Astrocyte (in vitro differentiated cells and primary cell): ENCODE measurements at regions not wholly inside any gene's neighbourhood (a gene's known extent, or its start where the extent isn't known, plus 50 kb on each side); places are given as distances from the start of the nearest gene placed in this dataset.

Experiments
- DNase-seq: peaks from one replicate; pipeline ENCODE4 v3.0.0-alpha.2; 2010; ENCODE audit warnings: low read depth
- FAIRE-seq: peaks from 2 replicates; lab custom pipeline; 2011; peaks lifted over from hg19 to GRCh38; lab: Jason Lieb, UNC
- H2AFZ ChIP-seq: 2 replicates; pipeline ENCODE4 v1.6.0; 2012; ENCODE audit warnings: low read depth, low read length, inconsistent platforms
- H3K27ac ChIP-seq: 2 replicates; pipeline ENCODE4 v1.5.1; 2011; ENCODE audit warnings: low read depth, low read length, inconsistent platforms
- H3K27me3 ChIP-seq: 2 replicates; pipeline ENCODE4 v1.6.0; 2011; ENCODE audit warnings: low read length, inconsistent platforms; ENCODE audit not compliant: insufficient read depth
- H3K36me3 ChIP-seq: 2 replicates; pipeline ENCODE4 v1.5.1; 2011; ENCODE audit warnings: low read length, inconsistent platforms; ENCODE audit not compliant: insufficient read depth
- H3K4me1 ChIP-seq: 2 replicates; pipeline ENCODE4 v1.5.1; 2011; ENCODE audit warnings: low read length, inconsistent platforms; ENCODE audit not compliant: insufficient read depth
- H3K4me2 ChIP-seq: 2 replicates; pipeline ENCODE4 v1.6.0; 2012; ENCODE audit warnings: low read length, inconsistent platforms
- H3K4me3 ChIP-seq: 2 replicates; pipeline ENCODE4 v1.5.1; 2011; ENCODE audit warnings: low read depth, mild to moderate bottlenecking, low read length, inconsistent platforms; ENCODE audit not compliant: insufficient read depth
- H3K79me2 ChIP-seq: 2 replicates; pipeline ENCODE4 v1.6.0; 2012; ENCODE audit warnings: mild to moderate bottlenecking, low read length, inconsistent platforms; ENCODE audit not compliant: insufficient read depth
- H3K9ac ChIP-seq: 2 replicates; pipeline ENCODE4 v1.6.0; 2012; ENCODE audit warnings: mild to moderate bottlenecking, low read length, inconsistent platforms
- H3K9me3 ChIP-seq: 2 replicates; pipeline ENCODE4 v1.5.1; 2012; ENCODE audit warnings: low read depth, mild to moderate bottlenecking, low read length, inconsistent platforms; ENCODE audit not compliant: insufficient read depth
- H4K20me1 ChIP-seq: 2 replicates; pipeline ENCODE4 v1.6.0; 2012; ENCODE audit warnings: low read length, inconsistent platforms; ENCODE audit not compliant: insufficient read depth
- H3K27ac Mint-ChIP-seq: one replicate; pipeline ENCODE4 v1.8.0; 2021; ENCODE audit warnings: mild to moderate bottlenecking, mixed read lengths; ENCODE audit not compliant: unreplicated experiment
- H3K27me3 Mint-ChIP-seq: one replicate; pipeline ENCODE4 v1.8.0; 2021; ENCODE audit warnings: low read depth, mixed read lengths; ENCODE audit not compliant: unreplicated experiment
- H3K36me3 Mint-ChIP-seq: one replicate; pipeline ENCODE4 v1.8.0; 2021; ENCODE audit warnings: low read depth, mixed read lengths; ENCODE audit not compliant: unreplicated experiment
- H3K4me1 Mint-ChIP-seq: one replicate; pipeline ENCODE4 v1.8.0; 2021; ENCODE audit warnings: low read depth, mixed read lengths; ENCODE audit not compliant: unreplicated experiment
- H3K4me3 Mint-ChIP-seq: one replicate; pipeline ENCODE4 v1.8.0; 2021; ENCODE audit warnings: mild to moderate bottlenecking, moderate library complexity, mixed read lengths; ENCODE audit not compliant: unreplicated experiment
- H3K9me3 Mint-ChIP-seq: one replicate; pipeline ENCODE4 v1.8.0; 2021; ENCODE audit warnings: mild to moderate bottlenecking, mixed read lengths; ENCODE audit not compliant: unreplicated experiment
- EZH2 ChIP-seq: IDR thresholded peaks from 2 replicates; pipeline ENCODE4 v1.6.1; 2012; ENCODE audit warnings: mild to moderate bottlenecking, low read length, inconsistent platforms; ENCODE audit not compliant: insufficient read depth
- TF ChIP-seq, protein P1 (sequence below): IDR thresholded peaks from 2 replicates; pipeline ENCODE4 v1.5.1; 2011; ENCODE audit warnings: low read depth, mild to moderate bottlenecking, inconsistent platforms, low read length, moderate library complexity; ENCODE audit not compliant: insufficient read depth

DNA sequence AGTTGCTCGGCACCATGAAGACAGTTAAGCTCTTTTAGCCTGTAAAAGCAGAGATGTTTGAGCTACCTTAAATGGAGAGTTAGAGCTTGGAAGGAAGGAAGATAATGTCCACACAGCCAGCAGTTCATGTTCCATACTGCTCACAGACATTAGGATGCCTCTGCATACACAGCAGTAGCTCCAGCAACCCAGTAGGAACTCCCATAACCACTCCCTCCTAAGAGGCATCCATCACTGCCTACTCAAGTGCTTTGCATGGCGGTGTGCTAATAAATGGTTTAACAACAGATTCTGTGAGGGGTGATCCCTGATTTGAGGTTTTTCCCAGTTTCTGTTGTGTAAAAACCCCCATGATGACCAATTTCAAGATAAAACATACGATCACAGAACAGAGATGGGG, 286.4 kb downstream of the HACE1 start:
- Mint-ChIP-seq H3K36me3 (no peaks in the 10 kb centered on the region), H3K9me3 (no peaks in the 10 kb centered on the region), H3K27me3 (no peaks in the 10 kb centered on the region), H3K4me3 (no peak overlapping the region), H3K27ac (no peak overlapping the region), H3K4me1 (no peaks in the 10 kb centered on the region)
- Histone ChIP-seq H3K36me3 (no peaks in the 10 kb centered on the region), H3K4me2 (no peak overlapping the region), H3K27me3 (no peaks in the 10 kb centered on the region), H3K9me3 (no peaks in the 10 kb centered on the region), H2AFZ (no peak overlapping the region), H4K20me1 (no peaks in the 10 kb centered on the region), H3K9ac (no peak overlapping the region), H3K79me2 (no peaks in the 10 kb centered on the region), H3K4me1 (no peaks in the 10 kb centered on the region), H3K4me3 (no peak overlapping the region), H3K27ac (no peak overlapping the region)
- TF ChIP-seq, protein P1, sequence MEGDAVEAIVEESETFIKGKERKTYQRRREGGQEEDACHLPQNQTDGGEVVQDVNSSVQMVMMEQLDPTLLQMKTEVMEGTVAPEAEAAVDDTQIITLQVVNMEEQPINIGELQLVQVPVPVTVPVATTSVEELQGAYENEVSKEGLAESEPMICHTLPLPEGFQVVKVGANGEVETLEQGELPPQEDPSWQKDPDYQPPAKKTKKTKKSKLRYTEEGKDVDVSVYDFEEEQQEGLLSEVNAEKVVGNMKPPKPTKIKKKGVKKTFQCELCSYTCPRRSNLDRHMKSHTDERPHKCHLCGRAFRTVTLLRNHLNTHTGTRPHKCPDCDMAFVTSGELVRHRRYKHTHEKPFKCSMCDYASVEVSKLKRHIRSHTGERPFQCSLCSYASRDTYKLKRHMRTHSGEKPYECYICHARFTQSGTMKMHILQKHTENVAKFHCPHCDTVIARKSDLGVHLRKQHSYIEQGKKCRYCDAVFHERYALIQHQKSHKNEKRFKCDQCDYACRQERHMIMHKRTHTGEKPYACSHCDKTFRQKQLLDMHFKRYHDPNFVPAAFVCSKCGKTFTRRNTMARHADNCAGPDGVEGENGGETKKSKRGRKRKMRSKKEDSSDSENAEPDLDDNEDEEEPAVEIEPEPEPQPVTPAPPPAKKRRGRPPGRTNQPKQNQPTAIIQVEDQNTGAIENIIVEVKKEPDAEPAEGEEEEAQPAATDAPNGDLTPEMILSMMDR = no peak
- TF ChIP-seq EZH2 = no peak
- no peak for FAIRE-seq
- no peak for DNase-seq

DNA sequence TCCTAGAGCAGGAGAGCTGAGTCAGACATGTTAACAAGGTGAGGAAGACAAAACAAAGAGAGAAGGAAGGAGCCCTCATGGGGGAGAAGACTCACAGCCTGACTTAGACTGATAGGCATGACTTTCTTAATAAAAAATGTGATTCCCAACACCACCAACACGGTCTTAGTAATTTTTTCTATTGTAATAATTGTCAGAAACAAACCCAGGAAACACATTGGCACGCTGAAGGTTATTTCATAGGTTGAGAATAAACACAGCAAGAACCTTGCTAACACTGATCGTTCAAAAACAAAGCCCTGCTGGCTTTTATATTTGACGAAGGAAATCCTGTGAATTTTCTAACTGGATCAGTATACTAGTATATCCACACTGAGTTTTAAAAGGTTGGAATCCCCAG, 286.8 kb downstream of the HACE1 start:
- H3K4me3 Mint-ChIP-seq = no peak overlapping the region
- Histone ChIP-seq H3K79me2 (no peaks in the 10 kb centered on the region), H3K9me3 (no peaks in the 10 kb centered on the region), H3K27me3 (no peaks in the 10 kb centered on the region), H3K27ac (no peak overlapping the region), H3K9ac (no peak overlapping the region), H4K20me1 (no peaks in the 10 kb centered on the region), H3K36me3 (no peaks in the 10 kb centered on the region), H3K4me3 (no peak overlapping the region), H2AFZ (no peak overlapping the region), H3K4me1 (no peaks in the 10 kb centered on the region), H3K4me2 (no peak overlapping the region)
- no peak overlapping the region for H3K27ac Mint-ChIP-seq
- TF ChIP-seq, protein P1 = no peak
- TF ChIP-seq EZH2 = no peak
- H3K36me3 Mint-ChIP-seq = no peaks in the 10 kb centered on the region
- DNase-seq = no peak
- no peaks in the 10 kb centered on the region for H3K4me1 Mint-ChIP-seq
- no peaks in the 10 kb centered on the region for H3K27me3 Mint-ChIP-seq
- no peaks in the 10 kb centered on the region for H3K9me3 Mint-ChIP-seq
- FAIRE-seq = no peak

DNA sequence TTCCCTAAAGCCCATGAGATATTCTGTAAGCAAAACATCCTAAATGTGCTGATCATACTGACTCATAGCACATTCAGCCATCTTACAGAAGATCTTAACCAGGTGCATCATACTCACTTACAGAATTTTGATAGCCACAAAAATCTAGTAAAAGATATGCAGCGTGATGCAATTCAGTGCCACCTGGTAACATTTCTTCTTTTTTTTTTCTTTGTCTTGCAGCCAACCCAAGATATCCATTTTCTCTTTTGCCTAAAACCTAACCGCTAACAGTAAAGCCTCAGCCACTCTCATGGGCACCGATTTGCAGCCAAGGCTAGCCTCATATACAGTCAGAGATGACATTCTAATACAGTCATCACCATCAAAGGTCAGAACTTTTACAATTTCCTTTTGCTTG, 293.3 kb downstream of the HACE1 start:
- Histone ChIP-seq H3K4me1 (peaks cover 4% of the 10 kb centered on the region), H3K4me3 (no peak overlapping the region), H3K27me3 (peaks cover 2% of the 10 kb centered on the region), H3K9me3 (no peaks in the 10 kb centered on the region), H2AFZ (no peak overlapping the region), H3K36me3 (no peaks in the 10 kb centered on the region), H3K27ac (no peak overlapping the region), H3K9ac (no peak overlapping the region), H3K4me2 (peak overlapping the region; percentile 47), H4K20me1 (no peaks in the 10 kb centered on the region), H3K79me2 (no peaks in the 10 kb centered on the region)
- Mint-ChIP-seq H3K36me3 (no peaks in the 10 kb centered on the region), H3K27ac (peak overlapping the region; percentile 10), H3K4me1 (peaks cover 14% of the 10 kb centered on the region), H3K9me3 (no peaks in the 10 kb centered on the region), H3K4me3 (no peak overlapping the region), H3K27me3 (no peaks in the 10 kb centered on the region)
- no peak for FAIRE-seq
- DNase-seq = peak; percentile 50
- TF ChIP-seq EZH2 = no peak
- TF ChIP-seq, protein P1 = no peak
